GM23338 (cell line): ENCODE measurements at regions not wholly inside any gene's neighbourhood (a gene's known extent, or its start where the extent isn't known, plus 50 kb on each side); places are given as distances from the start of the nearest gene placed in this dataset.

ENCODE experiments used
- ATAC-seq: fragments of 200-7000 bp; cut with Tn5 transposase; 3 replicates; pipeline ENCODE4 v1.9.1; 2020
- DNase-seq: peaks from one replicate; pipeline ENCODE4 v3.0.0-alpha.2; 2015; ENCODE audit warnings: low spot score
- H2AFZ ChIP-seq: fragments of 200-600 bp; sonication (generic); 2 replicates; pipeline ENCODE4 v1.8.0; 2016; ENCODE audit warnings: antibody characterized with exemption, mild to moderate bottlenecking, moderate library complexity
- H3F3A ChIP-seq: fragments of 200-600 bp; sonication (generic); replicated peaks from 2 replicates; pipeline ENCODE4 v1.8.0; 2017; ENCODE audit warnings: antibody characterized with exemption, mixed run types, low read depth
- H3K27ac ChIP-seq: fragments of 200-600 bp; sonication (generic); 2 replicates; pipeline ENCODE4 v1.6.1; 2016; ENCODE audit warnings: low read depth
- H3K27me3 ChIP-seq: fragments of 200-600 bp; sonication (generic); 2 replicates; pipeline ENCODE4 v1.8.0; 2016; ENCODE audit warnings: mild to moderate bottlenecking, mixed run types, moderate library complexity; ENCODE audit not compliant: insufficient read depth
- H3K36me3 ChIP-seq: fragments of 200-600 bp; sonication (generic); 2 replicates; pipeline ENCODE4 v1.8.0; 2016; ENCODE audit warnings: mild to moderate bottlenecking; ENCODE audit not compliant: insufficient read depth
- H3K4me1 ChIP-seq: fragments of 200-600 bp; sonication (generic); 2 replicates; pipeline ENCODE4 v1.8.0; 2016; ENCODE audit warnings: mild to moderate bottlenecking, moderate library complexity; ENCODE audit not compliant: insufficient read depth
- H3K4me2 ChIP-seq: fragments of 200-600 bp; sonication (generic); 2 replicates; pipeline ENCODE4 v1.7.1; 2017; ENCODE audit warnings: mixed run types
- H3K4me3 ChIP-seq: fragments of 200-600 bp; sonication (generic); 2 replicates; pipeline ENCODE4 v1.6.1; 2016; ENCODE audit warnings: mixed run types
- H3K79me2 ChIP-seq: fragments of 200-600 bp; sonication (generic); replicated peaks from 2 replicates; pipeline ENCODE4 v1.8.0; 2017; ENCODE audit warnings: mild to moderate bottlenecking; ENCODE audit not compliant: insufficient read depth
- H3K9me2 ChIP-seq: fragments of 200-600 bp; sonication (generic); 2 replicates; pipeline ENCODE4 v1.8.0; 2017; ENCODE audit not compliant: insufficient read depth
- H4K20me1 ChIP-seq: fragments of 200-600 bp; sonication (generic); replicated peaks from 2 replicates; pipeline ENCODE4 v1.8.0; 2017; ENCODE audit warnings: mild to moderate bottlenecking; ENCODE audit not compliant: insufficient read depth
- H3K27ac Mint-ChIP-seq: 2 replicates; pipeline ENCODE4 v1.8.0; 2020; ENCODE audit warnings: inconsistent platforms, mild to moderate bottlenecking, moderate library complexity, mixed read lengths
- H3K27me3 Mint-ChIP-seq: 3 replicates; pipeline ENCODE4 v1.8.0; 2022; ENCODE audit warnings: low read depth, mild to moderate bottlenecking, moderate library complexity, mixed read lengths, inconsistent platforms; ENCODE audit not compliant: insufficient read depth, poor library complexity
- H3K36me3 Mint-ChIP-seq: 3 replicates; pipeline ENCODE4 v1.8.0; 2021; ENCODE audit warnings: low read depth, mild to moderate bottlenecking, inconsistent platforms, moderate library complexity, mixed read lengths
- H3K4me1 Mint-ChIP-seq: 3 replicates; pipeline ENCODE4 v1.8.0; 2020; ENCODE audit warnings: mild to moderate bottlenecking, inconsistent platforms, mixed read lengths
- H3K4me3 Mint-ChIP-seq: 3 replicates; pipeline ENCODE4 v1.8.0; 2021; ENCODE audit warnings: moderate library complexity, mild to moderate bottlenecking, inconsistent platforms, mixed read lengths
- H3K9me3 Mint-ChIP-seq: 3 replicates; pipeline ENCODE4 v1.8.0; 2020; ENCODE audit warnings: moderate library complexity, mild to moderate bottlenecking, inconsistent platforms, mixed read lengths
- CREB1 ChIP-seq: fragments of 250-450 bp; sonication (Bioruptor Pico); IDR thresholded peaks from 2 replicates; pipeline ENCODE4 v1.5.0; 2020; ENCODE audit warnings: low read depth, mild to moderate bottlenecking, moderate library complexity
- EZH2phosphoT487 ChIP-seq: fragments of 200-600 bp; sonication (generic); IDR thresholded peaks from one replicate; pipeline ENCODE4 v1.8.1; 2018; ENCODE audit warnings: antibody characterized with exemption; ENCODE audit not compliant: unreplicated experiment
- JUNB ChIP-seq: IDR thresholded peaks from one replicate; pipeline ENCODE4 v1.6.1; 2016; ENCODE audit warnings: antibody characterized with exemption; ENCODE audit not compliant: unreplicated experiment
- REST ChIP-seq: IDR thresholded peaks from one replicate; pipeline ENCODE4 v1.6.1; 2018; ENCODE audit warnings: antibody characterized with exemption; ENCODE audit not compliant: unreplicated experiment
- ZNF114 ChIP-seq: fragments of 250-450 bp; sonication (Bioruptor Pico); IDR thresholded peaks from 2 replicates; pipeline ENCODE4 v1.5.0; 2020; ENCODE audit warnings: mild to moderate bottlenecking, moderate library complexity
- ZNF462 ChIP-seq: fragments of 250-450 bp; sonication (Bioruptor Pico); IDR thresholded peaks from 2 replicates; pipeline ENCODE4 v1.5.0; 2020; ENCODE audit warnings: mild to moderate bottlenecking, moderate library complexity

GRCh38 chr4:148676344-148676743, 234.1 kb upstream of the NR3C2 start:
- Mint-ChIP-seq H3K27me3 (peaks cover 5% of the 10 kb centered on the region), H3K27ac (no peak overlapping the region; the same call in 1 of the 2 replicates)

More at GRCh38 chr4:148676344-148676743, 234.1 kb upstream of the NR3C2 start:
- Histone ChIP-seq H3K27me3 (no peaks in the 10 kb centered on the region), H3K4me3 (no peak overlapping the region), H3K27ac (no peak overlapping the region), H3K4me1 (no peaks in the 10 kb centered on the region), H3K9me2 (0 out of 2 replicates have a peak, but pooled peaks cover 3% of the 10 kb centered on the region), H2AFZ (no peak overlapping the region), H4K20me1 (no peaks in the 10 kb centered on the region), H3K36me3 (no peaks in the 10 kb centered on the region), H3F3A (no peaks in the 10 kb centered on the region), H3K79me2 (no peaks in the 10 kb centered on the region), H3K4me2 (no peak overlapping the region)
- H3K9me3 Mint-ChIP-seq = no peaks in the 10 kb centered on the region; the same call in 2 of the 3 replicates
- no peak for ATAC-seq
- no peak for DNase-seq
- TF ChIP-seq ZNF462 (no peak), REST (no peak), JUNB (no peak), CREB1 (CRISPR knock-in tag) (no peak), ZNF114 (CRISPR knock-in tag) (no peak), EZH2phosphoT487 (no peak)
- no peaks in the 10 kb centered on the region for H3K4me1 Mint-ChIP-seq
- H3K36me3 Mint-ChIP-seq = no peaks in the 10 kb centered on the region
- H3K4me3 Mint-ChIP-seq = no peak overlapping the region
